ENCODE measurements at regions not wholly inside any gene's neighbourhood (a gene's known extent, or its start where the extent isn't known, plus 50 kb on each side); places are given as distances from the start of the nearest gene placed in this dataset.

GRCh38 chr17:33436321-33436720, 143.2 kb upstream of the ASIC2 start:
- TF ChIP-seq, protein P1, sequence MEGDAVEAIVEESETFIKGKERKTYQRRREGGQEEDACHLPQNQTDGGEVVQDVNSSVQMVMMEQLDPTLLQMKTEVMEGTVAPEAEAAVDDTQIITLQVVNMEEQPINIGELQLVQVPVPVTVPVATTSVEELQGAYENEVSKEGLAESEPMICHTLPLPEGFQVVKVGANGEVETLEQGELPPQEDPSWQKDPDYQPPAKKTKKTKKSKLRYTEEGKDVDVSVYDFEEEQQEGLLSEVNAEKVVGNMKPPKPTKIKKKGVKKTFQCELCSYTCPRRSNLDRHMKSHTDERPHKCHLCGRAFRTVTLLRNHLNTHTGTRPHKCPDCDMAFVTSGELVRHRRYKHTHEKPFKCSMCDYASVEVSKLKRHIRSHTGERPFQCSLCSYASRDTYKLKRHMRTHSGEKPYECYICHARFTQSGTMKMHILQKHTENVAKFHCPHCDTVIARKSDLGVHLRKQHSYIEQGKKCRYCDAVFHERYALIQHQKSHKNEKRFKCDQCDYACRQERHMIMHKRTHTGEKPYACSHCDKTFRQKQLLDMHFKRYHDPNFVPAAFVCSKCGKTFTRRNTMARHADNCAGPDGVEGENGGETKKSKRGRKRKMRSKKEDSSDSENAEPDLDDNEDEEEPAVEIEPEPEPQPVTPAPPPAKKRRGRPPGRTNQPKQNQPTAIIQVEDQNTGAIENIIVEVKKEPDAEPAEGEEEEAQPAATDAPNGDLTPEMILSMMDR (IDR thresholded peaks at IDR 0.05) = no peak
- TF ChIP-seq POLR2A (IDR thresholded peaks at IDR 0.05) = no peak
